ENCODE measurements at regions not wholly inside any gene's neighbourhood (a gene's known extent, or its start where the extent isn't known, plus 50 kb on each side); places are given as distances from the start of the nearest gene placed in this dataset.

GRCh38 chr1:101338714-101339430 lies 102.1 kb downstream of the S1PR1 start:
- H3K4me3 Mint-ChIP-seq, result peak overlapping the region; percentile 17

GRCh38 chr1:101344745-101345144 lies 107.9 kb downstream of the S1PR1 start:
- H3K4me3 Mint-ChIP-seq, result no peak overlapping the region
- no peaks in the 10 kb centered on the region for H3K27me3 Mint-ChIP-seq
- H3K36me3 Mint-ChIP-seq (ENCODE audit: low read depth), result peaks cover 5% of the 10 kb centered on the region

More at GRCh38 chr1:101338714-101339430, 102.1 kb downstream of the S1PR1 start:
- Mint-ChIP-seq H3K4me1 (ENCODE audit: low read depth) (peaks cover 22% of the 10 kb centered on the region), H3K9me3 (peaks cover 30% of the 10 kb centered on the region), H3K27ac (peak overlapping the region; percentile 43), H3K36me3 (ENCODE audit: low read depth) (peaks cover 9% of the 10 kb centered on the region), H3K27me3 (peaks cover 8% of the 10 kb centered on the region)

GRCh38 chr1:101346419-101346818 lies 109.6 kb downstream of the S1PR1 start:
- peak overlapping the region; percentile 32 for H3K4me3 Mint-ChIP-seq
- no peak overlapping the region for H3K27ac Mint-ChIP-seq
- H3K27me3 Mint-ChIP-seq, result no peaks in the 10 kb centered on the region
- H3K4me1 Mint-ChIP-seq (ENCODE audit: low read depth), result peaks cover 32% of the 10 kb centered on the region
- peaks cover 10% of the 10 kb centered on the region for H3K9me3 Mint-ChIP-seq
- peaks cover 5% of the 10 kb centered on the region for H3K36me3 Mint-ChIP-seq (ENCODE audit: low read depth)

More at GRCh38 chr1:101344745-101345144, 107.9 kb downstream of the S1PR1 start:
- Mint-ChIP-seq H3K27ac (no peak overlapping the region), H3K4me1 (ENCODE audit: low read depth) (peaks cover 29% of the 10 kb centered on the region), H3K9me3 (peaks cover 10% of the 10 kb centered on the region)

DNA sequence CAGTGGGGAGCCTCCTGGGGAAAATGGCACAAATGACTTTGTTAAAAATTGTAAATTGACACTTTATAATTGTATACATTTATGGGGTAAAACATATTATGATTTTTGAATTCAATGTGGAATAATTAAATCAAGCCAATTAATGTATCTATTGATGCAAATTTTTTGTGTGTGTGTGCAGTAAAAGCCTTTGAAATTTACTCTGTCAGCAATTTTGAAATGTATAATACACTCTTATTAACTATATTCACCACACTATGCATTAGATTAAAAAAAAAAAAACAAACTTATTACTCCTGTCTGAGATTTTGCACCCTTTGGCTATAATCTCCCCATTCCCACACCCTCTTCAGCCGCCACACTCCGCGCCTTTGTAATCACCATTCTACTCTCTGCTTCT lies 119.2 kb downstream of the S1PR1 start:
- no peaks in the 10 kb centered on the region for H3K9me3 Mint-ChIP-seq

DNA sequence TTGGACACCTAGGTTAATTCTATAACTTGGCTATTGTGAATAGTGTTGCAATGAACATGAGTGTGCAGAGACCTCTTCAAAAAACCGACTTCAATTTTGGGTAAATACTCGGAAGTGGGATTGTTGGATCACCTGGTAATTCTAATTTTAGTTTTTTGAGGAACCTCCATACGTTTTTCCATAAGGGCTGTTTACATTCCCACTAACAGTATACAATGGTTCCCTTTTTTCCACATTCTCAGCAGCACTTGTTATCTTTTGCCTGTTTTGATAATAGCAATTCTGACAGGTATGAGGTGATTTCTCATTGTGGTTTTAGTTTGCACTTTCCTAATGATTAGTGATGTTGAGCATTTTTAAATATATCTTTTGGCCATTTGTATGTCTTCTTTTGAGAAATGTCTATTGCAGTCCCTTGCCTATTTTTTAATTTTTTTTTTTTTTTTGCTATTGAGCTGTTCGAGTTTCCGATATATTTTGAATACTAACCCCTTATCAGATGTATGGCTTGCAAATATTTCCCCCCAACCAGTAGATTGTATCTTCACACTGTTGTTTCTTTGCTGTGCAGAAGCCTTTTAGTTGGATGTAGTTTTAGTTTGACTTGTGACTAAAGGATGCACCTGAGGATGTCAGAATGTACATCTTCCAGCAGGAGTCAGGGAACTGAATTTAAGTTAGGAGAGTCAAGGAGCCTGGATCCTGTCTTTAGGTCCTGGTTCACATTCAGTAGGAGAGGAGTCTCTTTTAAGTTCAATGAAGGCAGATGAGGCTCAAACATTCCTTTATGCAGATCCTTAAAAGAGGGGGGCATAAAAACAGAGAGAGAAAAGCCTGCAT lies 120.0 kb downstream of the S1PR1 start:
- Mint-ChIP-seq H3K27ac (no peak overlapping the region), H3K27me3 (peaks cover 3% of the 10 kb centered on the region)

More for the DNA sequence above, 119.2 kb downstream of the S1PR1 start:
- Mint-ChIP-seq H3K4me1 (ENCODE audit: low read depth) (peaks cover 18% of the 10 kb centered on the region), H3K4me3 (no peak overlapping the region), H3K27ac (no peak overlapping the region), H3K36me3 (ENCODE audit: low read depth) (no peaks in the 10 kb centered on the region), H3K27me3 (peaks cover 3% of the 10 kb centered on the region)

GRCh38 chr1:101357444-101357986 lies 120.7 kb downstream of the S1PR1 start:
- peak overlapping the region; percentile 36 for H3K4me3 Mint-ChIP-seq
- H3K4me1 Mint-ChIP-seq (ENCODE audit: low read depth), result peaks cover 10% of the 10 kb centered on the region
- H3K9me3 Mint-ChIP-seq, result no peaks in the 10 kb centered on the region
- peak overlapping the region; percentile 81 for H3K27ac Mint-ChIP-seq
- H3K27me3 Mint-ChIP-seq, result peaks cover 3% of the 10 kb centered on the region
- no peaks in the 10 kb centered on the region for H3K36me3 Mint-ChIP-seq (ENCODE audit: low read depth)

More for the DNA sequence above, 120.0 kb downstream of the S1PR1 start:
- peaks cover 12% of the 10 kb centered on the region for H3K4me1 Mint-ChIP-seq (ENCODE audit: low read depth)
- H3K36me3 Mint-ChIP-seq (ENCODE audit: low read depth), result no peaks in the 10 kb centered on the region
- no peak overlapping the region for H3K4me3 Mint-ChIP-seq
- H3K9me3 Mint-ChIP-seq, result no peaks in the 10 kb centered on the region

GRCh38 chr1:101360506-101360905 lies 123.7 kb downstream of the S1PR1 start:
- Mint-ChIP-seq H3K4me3 (no peak overlapping the region), H3K36me3 (ENCODE audit: low read depth) (no peaks in the 10 kb centered on the region), H3K27ac (no peak overlapping the region), H3K27me3 (peaks cover 3% of the 10 kb centered on the region), H3K9me3 (no peaks in the 10 kb centered on the region), H3K4me1 (ENCODE audit: low read depth) (peaks cover 10% of the 10 kb centered on the region)

DNA sequence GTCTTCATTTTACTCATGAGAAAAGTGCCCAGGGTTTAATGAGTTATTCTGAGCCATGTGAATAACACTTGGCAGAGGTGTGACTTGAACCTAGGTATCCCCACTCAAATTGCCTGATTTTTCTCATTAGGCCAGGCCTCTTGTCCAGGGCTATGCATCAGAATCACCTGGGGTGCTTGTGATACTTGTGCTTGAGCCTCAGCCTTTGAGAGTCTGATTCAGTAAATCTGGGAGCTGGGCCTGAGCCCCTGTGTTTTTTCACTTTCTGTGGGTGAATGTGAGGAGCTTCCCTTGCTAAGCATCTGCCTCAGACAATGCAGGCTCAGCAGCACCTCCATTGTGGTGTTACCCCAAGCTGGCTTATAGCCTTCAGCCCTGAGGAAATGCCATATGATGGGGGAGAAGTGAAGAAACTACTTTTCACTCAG lies 127.1 kb downstream of the S1PR1 start:
- Mint-ChIP-seq H3K4me3 (no peak overlapping the region), H3K27ac (no peak overlapping the region), H3K9me3 (no peaks in the 10 kb centered on the region), H3K27me3 (no peaks in the 10 kb centered on the region), H3K4me1 (ENCODE audit: low read depth) (no peaks in the 10 kb centered on the region), H3K36me3 (ENCODE audit: low read depth) (no peaks in the 10 kb centered on the region)

GRCh38 chr1:101364370-101365120 lies 127.7 kb downstream of the S1PR1 start:
- no peaks in the 10 kb centered on the region for H3K9me3 Mint-ChIP-seq
- no peak overlapping the region for H3K4me3 Mint-ChIP-seq
- no peak overlapping the region for H3K27ac Mint-ChIP-seq

GRCh38 chr1:101365186-101365585 lies 128.4 kb downstream of the S1PR1 start:
- Mint-ChIP-seq H3K4me3 (no peak overlapping the region), H3K36me3 (ENCODE audit: low read depth) (no peaks in the 10 kb centered on the region), H3K4me1 (ENCODE audit: low read depth) (no peaks in the 10 kb centered on the region), H3K9me3 (no peaks in the 10 kb centered on the region), H3K27ac (no peak overlapping the region), H3K27me3 (no peaks in the 10 kb centered on the region)

More at GRCh38 chr1:101364370-101365120, 127.7 kb downstream of the S1PR1 start:
- no peaks in the 10 kb centered on the region for H3K36me3 Mint-ChIP-seq (ENCODE audit: low read depth)
- H3K27me3 Mint-ChIP-seq, result no peaks in the 10 kb centered on the region
- H3K4me1 Mint-ChIP-seq (ENCODE audit: low read depth), result no peaks in the 10 kb centered on the region

GRCh38 chr1:101365878-101366277 lies 129.1 kb downstream of the S1PR1 start:
- no peaks in the 10 kb centered on the region for H3K27me3 Mint-ChIP-seq
- H3K36me3 Mint-ChIP-seq (ENCODE audit: low read depth), result no peaks in the 10 kb centered on the region
- H3K4me1 Mint-ChIP-seq (ENCODE audit: low read depth), result peaks cover 2% of the 10 kb centered on the region
- H3K9me3 Mint-ChIP-seq, result no peaks in the 10 kb centered on the region
- no peak overlapping the region for H3K4me3 Mint-ChIP-seq
- H3K27ac Mint-ChIP-seq, result no peak overlapping the region

DNA sequence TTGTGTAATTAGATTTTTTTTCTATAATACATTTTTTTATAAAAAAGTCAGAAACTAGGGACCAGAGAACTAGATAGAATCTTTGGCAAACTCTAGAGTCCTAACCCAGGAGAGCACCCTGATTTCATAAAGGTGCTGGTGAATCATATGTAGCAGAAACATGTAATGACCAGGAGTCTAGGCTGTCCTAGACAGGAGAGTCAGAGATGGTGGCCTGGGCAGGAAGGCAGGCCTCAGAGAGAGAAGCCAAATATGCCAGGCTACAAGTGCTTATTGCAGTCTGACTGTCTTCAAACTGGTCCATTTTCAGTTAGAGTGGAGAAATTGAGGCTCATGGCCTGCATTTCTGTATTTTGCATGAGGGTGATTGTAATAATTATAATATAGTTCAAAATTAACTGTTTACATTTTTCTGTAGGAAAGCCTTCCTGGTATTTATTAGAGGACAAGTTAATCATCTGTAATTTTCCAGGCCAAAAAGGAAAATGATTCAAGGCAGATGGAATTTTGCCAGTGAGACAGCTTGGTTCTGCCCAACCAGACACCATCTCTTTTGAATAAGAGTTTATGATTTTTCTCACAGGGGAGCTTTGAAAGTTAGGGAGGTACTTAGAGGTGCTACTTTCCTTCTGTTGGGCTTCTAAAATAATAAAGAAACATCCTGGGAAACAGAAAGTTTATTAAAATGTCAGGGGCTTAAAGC lies 129.8 kb downstream of the S1PR1 start:
- Mint-ChIP-seq H3K9me3 (no peaks in the 10 kb centered on the region), H3K27me3 (no peaks in the 10 kb centered on the region), H3K36me3 (ENCODE audit: low read depth) (no peaks in the 10 kb centered on the region), H3K4me3 (no peak overlapping the region), H3K27ac (no peak overlapping the region), H3K4me1 (ENCODE audit: low read depth) (peaks cover 10% of the 10 kb centered on the region)

- H3K4me3 Mint-ChIP-seq, result no peak overlapping the region
- no peaks in the 10 kb centered on the region for H3K36me3 Mint-ChIP-seq (ENCODE audit: low read depth)
- H3K9me3 Mint-ChIP-seq, result peaks cover 5% of the 10 kb centered on the region
- H3K27me3 Mint-ChIP-seq, result peaks cover 3% of the 10 kb centered on the region
- no peak overlapping the region for H3K27ac Mint-ChIP-seq
- H3K4me1 Mint-ChIP-seq (ENCODE audit: low read depth), result peaks cover 16% of the 10 kb centered on the region
Observed at GRCh38 chr1:101367630-101368029, 130.8 kb downstream of the S1PR1 start.

DNA sequence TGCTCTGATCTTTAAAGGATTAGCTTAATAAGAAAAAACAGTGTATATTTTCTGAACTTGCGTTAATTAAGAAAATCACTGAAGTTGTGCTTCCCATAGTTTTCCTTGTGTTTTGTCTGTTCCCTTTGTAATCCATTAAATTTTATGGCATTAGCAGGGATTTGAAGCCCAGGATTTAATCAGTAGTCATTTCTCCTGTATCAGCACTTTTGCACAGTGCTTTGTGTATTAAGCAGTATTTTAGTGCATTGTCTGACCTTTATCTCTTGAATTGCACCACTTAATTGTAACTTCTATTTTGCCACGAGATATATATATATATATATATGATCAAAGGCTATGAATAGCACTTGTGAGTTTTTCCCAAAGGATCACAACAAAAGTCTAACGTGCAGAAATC lies 133.7 kb downstream of the S1PR1 start:
- peaks cover 6% of the 10 kb centered on the region for H3K9me3 Mint-ChIP-seq
- no peak overlapping the region for H3K27ac Mint-ChIP-seq
- peaks cover 16% of the 10 kb centered on the region for H3K4me1 Mint-ChIP-seq (ENCODE audit: low read depth)

More for the DNA sequence above, 133.7 kb downstream of the S1PR1 start:
- no peak overlapping the region for H3K4me3 Mint-ChIP-seq
- H3K36me3 Mint-ChIP-seq (ENCODE audit: low read depth), result no peaks in the 10 kb centered on the region
- peaks cover 4% of the 10 kb centered on the region for H3K27me3 Mint-ChIP-seq
